ENCODE measurements at regions not wholly inside any gene's neighbourhood (a gene's known extent, or its start where the extent isn't known, plus 50 kb on each side); places are given as distances from the start of the nearest gene placed in this dataset.

DNA sequence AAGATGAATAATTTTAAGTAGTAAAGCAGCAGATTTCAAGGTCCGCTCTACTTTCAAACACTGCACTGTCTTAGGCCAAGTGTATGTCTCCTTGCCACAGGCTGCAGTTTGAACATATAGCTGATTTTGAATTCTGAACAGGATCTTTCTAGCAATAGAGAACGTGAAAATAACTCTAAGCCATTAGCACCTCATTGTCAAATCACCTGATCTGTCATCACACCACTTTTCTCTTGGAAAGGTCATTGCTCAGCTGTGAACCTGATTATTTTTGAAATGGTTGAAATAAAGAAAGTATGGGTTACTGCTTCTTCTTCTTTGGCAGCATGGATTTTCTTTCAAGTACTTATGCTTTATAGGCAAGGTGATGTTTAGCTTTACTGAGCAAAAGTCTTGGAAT, 357.0 kb upstream of the RORB start:
- TF ChIP-seq POLR2A (IDR thresholded peaks at IDR 0.05) = no peak
- TF ChIP-seq, protein P1, sequence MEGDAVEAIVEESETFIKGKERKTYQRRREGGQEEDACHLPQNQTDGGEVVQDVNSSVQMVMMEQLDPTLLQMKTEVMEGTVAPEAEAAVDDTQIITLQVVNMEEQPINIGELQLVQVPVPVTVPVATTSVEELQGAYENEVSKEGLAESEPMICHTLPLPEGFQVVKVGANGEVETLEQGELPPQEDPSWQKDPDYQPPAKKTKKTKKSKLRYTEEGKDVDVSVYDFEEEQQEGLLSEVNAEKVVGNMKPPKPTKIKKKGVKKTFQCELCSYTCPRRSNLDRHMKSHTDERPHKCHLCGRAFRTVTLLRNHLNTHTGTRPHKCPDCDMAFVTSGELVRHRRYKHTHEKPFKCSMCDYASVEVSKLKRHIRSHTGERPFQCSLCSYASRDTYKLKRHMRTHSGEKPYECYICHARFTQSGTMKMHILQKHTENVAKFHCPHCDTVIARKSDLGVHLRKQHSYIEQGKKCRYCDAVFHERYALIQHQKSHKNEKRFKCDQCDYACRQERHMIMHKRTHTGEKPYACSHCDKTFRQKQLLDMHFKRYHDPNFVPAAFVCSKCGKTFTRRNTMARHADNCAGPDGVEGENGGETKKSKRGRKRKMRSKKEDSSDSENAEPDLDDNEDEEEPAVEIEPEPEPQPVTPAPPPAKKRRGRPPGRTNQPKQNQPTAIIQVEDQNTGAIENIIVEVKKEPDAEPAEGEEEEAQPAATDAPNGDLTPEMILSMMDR (IDR thresholded peaks at IDR 0.05) = no peak

Measured in testis (tissue), 2 donors.